ENCODE measurements at regions not wholly inside any gene's neighbourhood (a gene's known extent, or its start where the extent isn't known, plus 50 kb on each side); places are given as distances from the start of the nearest gene placed in this dataset.

DNA sequence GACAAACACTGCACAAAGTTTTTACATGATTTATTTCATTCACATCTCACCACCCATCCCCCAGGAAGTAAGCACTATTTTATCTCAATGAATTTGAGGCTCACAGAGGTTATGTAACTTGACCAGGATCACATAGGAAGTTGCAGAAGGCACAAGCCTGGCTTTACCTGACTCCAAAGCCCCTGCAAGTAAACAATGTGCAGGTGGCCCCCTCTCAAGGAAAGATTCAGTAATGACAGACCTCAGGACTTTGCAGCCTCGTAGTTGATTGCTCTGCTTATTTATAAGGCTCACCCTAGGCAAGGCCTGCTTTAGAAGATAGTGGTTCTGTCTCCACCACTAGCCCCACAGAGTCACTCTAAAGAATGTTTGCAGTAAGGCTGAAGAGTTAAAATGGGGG is 79.8 kb upstream of the MDFIC2 start:
- ATAC-seq (ENCODE audit: low FRiP score in 2 of 2) (no peak), DNase-seq (no peak)
- TF ChIP-seq POLR2A (IDR thresholded peaks at IDR 0.05) (no peak), EP300 (IDR thresholded peaks at IDR 0.05) (no peak), POLR2AphosphoS5 (IDR thresholded peaks at IDR 0.05) (no peak)
- TF ChIP-seq, protein P1, sequence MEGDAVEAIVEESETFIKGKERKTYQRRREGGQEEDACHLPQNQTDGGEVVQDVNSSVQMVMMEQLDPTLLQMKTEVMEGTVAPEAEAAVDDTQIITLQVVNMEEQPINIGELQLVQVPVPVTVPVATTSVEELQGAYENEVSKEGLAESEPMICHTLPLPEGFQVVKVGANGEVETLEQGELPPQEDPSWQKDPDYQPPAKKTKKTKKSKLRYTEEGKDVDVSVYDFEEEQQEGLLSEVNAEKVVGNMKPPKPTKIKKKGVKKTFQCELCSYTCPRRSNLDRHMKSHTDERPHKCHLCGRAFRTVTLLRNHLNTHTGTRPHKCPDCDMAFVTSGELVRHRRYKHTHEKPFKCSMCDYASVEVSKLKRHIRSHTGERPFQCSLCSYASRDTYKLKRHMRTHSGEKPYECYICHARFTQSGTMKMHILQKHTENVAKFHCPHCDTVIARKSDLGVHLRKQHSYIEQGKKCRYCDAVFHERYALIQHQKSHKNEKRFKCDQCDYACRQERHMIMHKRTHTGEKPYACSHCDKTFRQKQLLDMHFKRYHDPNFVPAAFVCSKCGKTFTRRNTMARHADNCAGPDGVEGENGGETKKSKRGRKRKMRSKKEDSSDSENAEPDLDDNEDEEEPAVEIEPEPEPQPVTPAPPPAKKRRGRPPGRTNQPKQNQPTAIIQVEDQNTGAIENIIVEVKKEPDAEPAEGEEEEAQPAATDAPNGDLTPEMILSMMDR (IDR thresholded peaks at IDR 0.05), result no peak
- H3K36me3 ChIP-seq, result no peaks in the 10 kb centered on the region
- no peaks in the 10 kb centered on the region for H3K4me1 ChIP-seq
- H3K27me3 ChIP-seq, result no peaks in the 10 kb centered on the region
- no peak overlapping the region for H3K27ac ChIP-seq
- no peaks in the 10 kb centered on the region for H3K9me3 ChIP-seq
- 44 to 57% methylated on average over 1 of the region's 1 CpG for WGBS, 2 donors
- no peak overlapping the region for H3K4me3 ChIP-seq

DNA sequence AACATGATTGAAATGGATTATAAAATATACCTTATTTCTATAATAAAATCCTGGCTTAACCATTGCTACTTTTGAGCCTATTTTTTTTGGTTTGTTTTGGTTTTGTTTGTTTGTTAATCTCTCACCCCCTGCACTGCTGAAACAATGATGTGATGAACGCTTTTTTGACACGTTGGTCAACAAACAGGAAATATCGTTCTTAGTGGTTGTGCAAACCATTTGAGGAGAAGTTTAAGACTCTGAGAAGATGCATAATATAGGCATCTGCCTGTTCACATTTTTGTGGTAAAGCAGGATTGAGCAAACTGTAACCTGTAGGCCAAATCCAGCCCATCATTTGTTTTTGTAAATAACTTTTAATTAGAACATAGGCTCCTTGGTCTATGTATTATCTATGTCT is 75.5 kb upstream of the MDFIC2 start:
- H3K4me1 ChIP-seq, result no peaks in the 10 kb centered on the region

DNA sequence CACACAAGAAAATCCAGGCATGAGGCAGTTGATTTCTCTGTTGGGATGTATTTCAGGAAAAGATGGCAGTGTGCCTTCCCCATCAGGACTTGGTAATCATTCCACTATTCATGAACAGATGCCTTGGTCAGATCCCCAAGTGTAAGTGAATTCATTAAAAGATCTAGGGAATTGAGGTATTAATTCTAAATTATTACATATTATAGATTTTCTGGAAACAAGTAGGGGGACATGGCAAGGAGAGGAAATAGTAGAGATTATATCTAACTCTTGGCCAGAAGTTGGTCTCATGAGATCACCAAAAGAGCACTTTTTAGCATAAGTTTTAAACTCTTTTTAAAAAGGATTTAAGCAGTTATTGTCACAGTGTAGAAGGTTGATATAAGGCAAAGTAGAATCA is 74.4 kb upstream of the MDFIC2 start:
- Histone ChIP-seq H3K4me1 (no peaks in the 10 kb centered on the region), H3K36me3 (no peaks in the 10 kb centered on the region), H3K27ac (no peak overlapping the region), H3K4me3 (no peak overlapping the region), H3K9me3 (no peaks in the 10 kb centered on the region), H3K27me3 (no peaks in the 10 kb centered on the region)
- no peak for ATAC-seq (ENCODE audit: low FRiP score in 2 of 2)
- TF ChIP-seq, protein P1 (IDR thresholded peaks at IDR 0.05), result no peak
- TF ChIP-seq POLR2A (IDR thresholded peaks at IDR 0.05) (no peak), EP300 (IDR thresholded peaks at IDR 0.05) (no peak), POLR2AphosphoS5 (IDR thresholded peaks at IDR 0.05) (no peak)
- DNase-seq, result no peak

More for the DNA sequence above, 75.5 kb upstream of the MDFIC2 start:
- Histone ChIP-seq H3K36me3 (no peaks in the 10 kb centered on the region), H3K27me3 (no peaks in the 10 kb centered on the region), H3K27ac (no peak overlapping the region), H3K4me3 (no peak overlapping the region), H3K9me3 (no peaks in the 10 kb centered on the region)
- DNase-seq (no peak), ATAC-seq (ENCODE audit: low FRiP score in 2 of 2) (no peak)
- 67% methylated on average over 3 of the region's 3 CpGs for WGBS, 2 donors
- no peak for TF ChIP-seq EP300 (IDR thresholded peaks at IDR 0.05)
- TF ChIP-seq, protein P1 (IDR thresholded peaks at IDR 0.05), result no peak
- TF ChIP-seq POLR2AphosphoS5 (IDR thresholded peaks at IDR 0.05), result no peak
- TF ChIP-seq POLR2A (IDR thresholded peaks at IDR 0.05), result no peak

DNA sequence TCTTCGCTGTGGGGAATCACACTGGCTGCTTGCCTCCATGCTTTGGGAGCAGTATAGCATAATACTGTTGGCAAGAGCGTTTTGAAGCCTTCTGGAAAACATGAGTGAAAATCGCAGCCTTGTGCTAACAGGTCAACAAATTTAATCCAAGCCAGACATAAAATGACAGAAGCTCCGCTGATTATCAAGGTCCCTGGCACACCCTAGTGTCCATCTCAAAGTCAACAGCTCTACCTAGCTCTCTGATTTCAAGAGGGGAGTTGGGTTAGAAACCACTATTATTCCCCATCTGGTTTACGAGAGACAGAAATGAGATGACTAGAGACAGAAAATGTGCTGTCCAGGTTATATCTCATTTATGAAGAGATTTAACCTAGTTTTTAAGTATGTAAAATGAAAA is 73.6 kb upstream of the MDFIC2 start:
- H3K27ac ChIP-seq, result no peak overlapping the region
- WGBS, 2 donors, result 92 to 94% methylated on average over 5 of the region's 5 CpGs

DNA sequence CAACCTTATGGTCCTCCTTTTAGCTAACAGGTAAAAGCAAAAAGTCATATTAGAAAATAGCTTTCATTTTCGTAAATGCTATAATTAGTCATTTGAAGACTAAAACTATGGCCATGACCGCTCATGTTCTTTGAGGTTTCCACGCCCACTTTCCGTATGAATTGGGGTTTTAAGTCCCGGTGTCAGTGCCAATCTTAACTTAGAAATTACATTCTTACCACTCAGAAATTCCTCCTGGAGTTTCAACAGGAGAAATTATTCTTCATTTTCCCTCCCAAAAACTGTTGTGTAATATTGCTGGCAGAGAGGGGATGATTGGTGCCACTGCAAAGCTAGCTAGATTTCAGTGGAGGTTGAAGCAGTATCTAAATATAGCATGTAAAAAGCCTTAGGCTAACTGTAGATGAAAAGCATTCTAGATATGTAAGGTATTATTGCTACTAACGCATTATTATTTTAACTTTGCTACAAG is 71.0 kb upstream of the MDFIC2 start:
- Histone ChIP-seq H3K4me3 (no peak overlapping the region), H3K27ac (no peak overlapping the region), H3K4me1 (no peaks in the 10 kb centered on the region), H3K9me3 (no peaks in the 10 kb centered on the region), H3K36me3 (no peaks in the 10 kb centered on the region), H3K27me3 (no peaks in the 10 kb centered on the region)
- TF ChIP-seq EP300 (IDR thresholded peaks at IDR 0.05), result no peak
- TF ChIP-seq, protein P1 (IDR thresholded peaks at IDR 0.05), result no peak
- TF ChIP-seq POLR2A (IDR thresholded peaks at IDR 0.05), result no peak
- TF ChIP-seq POLR2AphosphoS5 (IDR thresholded peaks at IDR 0.05), result no peak
- no peak for ATAC-seq (ENCODE audit: low FRiP score in 2 of 2)
- WGBS, 2 donors, result 51 to 66% methylated on average over 6 of the region's 6 CpGs
- DNase-seq, result no peak

More for the DNA sequence above, 73.6 kb upstream of the MDFIC2 start:
- DNase-seq (no peak), ATAC-seq (ENCODE audit: low FRiP score in 2 of 2) (no peak)
- TF ChIP-seq POLR2A (IDR thresholded peaks at IDR 0.05) (no peak), POLR2AphosphoS5 (IDR thresholded peaks at IDR 0.05) (no peak), EP300 (IDR thresholded peaks at IDR 0.05) (no peak)
- TF ChIP-seq, protein P1 (IDR thresholded peaks at IDR 0.05), result no peak
- H3K27me3 ChIP-seq, result no peaks in the 10 kb centered on the region
- no peaks in the 10 kb centered on the region for H3K4me1 ChIP-seq
- no peaks in the 10 kb centered on the region for H3K9me3 ChIP-seq
- no peak overlapping the region for H3K4me3 ChIP-seq
- no peaks in the 10 kb centered on the region for H3K36me3 ChIP-seq
